Natural killer cell (primary cell): ENCODE measurements at regions not wholly inside any gene's neighbourhood (a gene's known extent, or its start where the extent isn't known, plus 50 kb on each side); places are given as distances from the start of the nearest gene placed in this dataset.

ENCODE experiments used
- ATAC-seq, 3 donors: fragments of 150-1000 bp in 2 of 3; fragments of 200-7000 bp in 1 of 3; cut with Tn5 transposase; 1 replicate in 1 of 3; 2 replicates in 2 of 3; pipeline ENCODE4 v1.10.0; 2021; ENCODE audit warnings: mild to moderate bottlenecking in 2 of 3, moderate library complexity in 2 of 3
- DNase-seq, 2 donors: peaks; one replicate each; pipeline versions ENCODE4 v3.0.0 to v3.0.0-alpha.2; 2013 to 2021; ENCODE audit warnings: mixed read lengths in 1 of 2
- H3K27ac ChIP-seq: one replicate; pipeline ENCODE4 v1.5.1; 2013; ENCODE audit warnings: mild to moderate bottlenecking, low read length
- H3K27me3 ChIP-seq: one replicate; pipeline ENCODE4 v1.6.1; 2013; ENCODE audit warnings: low read length; ENCODE audit not compliant: control insufficient read depth, insufficient read depth
- H3K36me3 ChIP-seq: one replicate; pipeline ENCODE4 v1.6.1; 2013; ENCODE audit warnings: low read length; ENCODE audit not compliant: control insufficient read depth, insufficient read depth
- H3K4me1 ChIP-seq: one replicate; pipeline ENCODE4 v1.6.1; 2013; ENCODE audit warnings: low read length; ENCODE audit not compliant: control insufficient read depth, insufficient read depth
- H3K4me3 ChIP-seq: one replicate; pipeline ENCODE4 v1.5.1; 2013; ENCODE audit warnings: low read length
- H3K9me3 ChIP-seq: one replicate; pipeline ENCODE4 v1.6.1; 2013; ENCODE audit warnings: low read length; ENCODE audit not compliant: control insufficient read depth, insufficient read depth
- H3K27ac Mint-ChIP-seq, 2 donors: one replicate each; pipeline ENCODE4 v1.8.0; 2022; ENCODE audit warnings: mild to moderate bottlenecking in 2 of 2, mixed read lengths in 2 of 2, moderate library complexity in 1 of 2
- H3K27me3 Mint-ChIP-seq, 2 donors: one replicate each; pipeline ENCODE4 v1.8.0; 2022; ENCODE audit warnings: low read depth in 2 of 2, mixed read lengths in 2 of 2
- H3K36me3 Mint-ChIP-seq: one replicate; pipeline ENCODE4 v1.8.0; 2022; ENCODE audit warnings: mixed read lengths
- H3K4me1 Mint-ChIP-seq, 2 donors: one replicate each; pipeline ENCODE4 v1.8.0; 2022; ENCODE audit warnings: mixed read lengths in 2 of 2
- H3K4me3 Mint-ChIP-seq: one replicate; pipeline ENCODE4 v1.8.0; 2022; ENCODE audit warnings: mild to moderate bottlenecking, moderate library complexity, mixed read lengths
- H3K9me3 Mint-ChIP-seq, 2 donors: one replicate each; pipeline ENCODE4 v1.8.0; 2022; ENCODE audit warnings: mixed read lengths in 2 of 2
- WGBS: methylation state at CpG from one replicate; pipeline ENCODE4 v1.1.7; 2013; ENCODE audit warnings: missing lambda C conversion rate; ENCODE audit not compliant: insufficient coverage; 5-methylcytosine and 5-hydroxymethylcytosine counted together
- intact Hi-C: fragments of 100-400 bp; cut with micrococcal nuclease; formaldehyde crosslinking; loops from one replicate; pipeline ENCODE4 v1.14.2; 2022
- TF ChIP-seq, protein P1 (sequence below): fragments of 200-600 bp; IDR thresholded peaks from one replicate; pipeline ENCODE4 v1.8.0; 2022; ENCODE audit warnings: antibody characterized with exemption

DNA sequence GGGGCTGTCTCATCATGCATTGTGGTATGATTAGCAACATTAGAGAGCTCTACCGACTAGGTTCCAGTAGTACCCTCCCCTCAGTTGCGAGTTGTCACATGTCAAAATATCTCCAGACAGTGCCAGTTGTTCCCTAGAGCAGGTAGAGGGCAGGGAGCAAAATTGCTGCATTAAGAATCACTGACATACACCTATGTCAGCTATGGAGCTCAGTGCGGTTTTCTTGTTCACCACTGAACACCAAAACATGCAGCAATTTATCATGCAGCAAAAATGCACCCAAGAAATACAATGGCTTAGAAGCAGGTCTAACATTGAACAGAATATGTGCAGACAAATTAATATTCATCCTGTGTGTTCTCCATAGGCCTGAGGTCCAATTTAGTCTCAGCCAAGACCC, 186.9 kb upstream of the STARD13 start:
- Mint-ChIP-seq H3K4me3 (no peak overlapping the region), H3K27me3 (no peaks in the 10 kb centered on the region), H3K4me1 (no peaks in the 10 kb centered on the region), H3K9me3 (peaks cover 0 to 3% of the 10 kb centered on the region in 2 donors), H3K27ac (no peak overlapping the region), H3K36me3 (no peaks in the 10 kb centered on the region)
- Histone ChIP-seq H3K36me3 (no peaks in the 10 kb centered on the region), H3K27me3 (no peaks in the 10 kb centered on the region), H3K27ac (no peak overlapping the region), H3K9me3 (peaks cover 3% of the 10 kb centered on the region), H3K4me3 (no peak overlapping the region), H3K4me1 (no peaks in the 10 kb centered on the region)
- intact Hi-C loops, result no loop called here
- 71% methylated on average over 3 of the region's 3 CpGs for WGBS
- TF ChIP-seq, protein P1, sequence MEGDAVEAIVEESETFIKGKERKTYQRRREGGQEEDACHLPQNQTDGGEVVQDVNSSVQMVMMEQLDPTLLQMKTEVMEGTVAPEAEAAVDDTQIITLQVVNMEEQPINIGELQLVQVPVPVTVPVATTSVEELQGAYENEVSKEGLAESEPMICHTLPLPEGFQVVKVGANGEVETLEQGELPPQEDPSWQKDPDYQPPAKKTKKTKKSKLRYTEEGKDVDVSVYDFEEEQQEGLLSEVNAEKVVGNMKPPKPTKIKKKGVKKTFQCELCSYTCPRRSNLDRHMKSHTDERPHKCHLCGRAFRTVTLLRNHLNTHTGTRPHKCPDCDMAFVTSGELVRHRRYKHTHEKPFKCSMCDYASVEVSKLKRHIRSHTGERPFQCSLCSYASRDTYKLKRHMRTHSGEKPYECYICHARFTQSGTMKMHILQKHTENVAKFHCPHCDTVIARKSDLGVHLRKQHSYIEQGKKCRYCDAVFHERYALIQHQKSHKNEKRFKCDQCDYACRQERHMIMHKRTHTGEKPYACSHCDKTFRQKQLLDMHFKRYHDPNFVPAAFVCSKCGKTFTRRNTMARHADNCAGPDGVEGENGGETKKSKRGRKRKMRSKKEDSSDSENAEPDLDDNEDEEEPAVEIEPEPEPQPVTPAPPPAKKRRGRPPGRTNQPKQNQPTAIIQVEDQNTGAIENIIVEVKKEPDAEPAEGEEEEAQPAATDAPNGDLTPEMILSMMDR, result no peak
- ATAC-seq, result no peak
- no peak for DNase-seq

GRCh38 chr13:33479105-33479504, 193.6 kb upstream of the STARD13 start:
- 95% methylated on average over 4 of the region's 4 CpGs for WGBS
- peaks cover 0 to 3% of the 10 kb centered on the region in 2 donors for H3K27me3 Mint-ChIP-seq
- DNase-seq, result no peak
- H3K4me3 Mint-ChIP-seq, result no peak overlapping the region
- no peaks in the 10 kb centered on the region for H3K36me3 Mint-ChIP-seq
- Histone ChIP-seq H3K9me3 (peaks cover 7% of the 10 kb centered on the region), H3K27ac (no peak overlapping the region), H3K4me1 (no peaks in the 10 kb centered on the region), H3K36me3 (no peaks in the 10 kb centered on the region), H3K4me3 (no peak overlapping the region), H3K27me3 (no peaks in the 10 kb centered on the region)
- TF ChIP-seq, protein P1, result no peak
- H3K9me3 Mint-ChIP-seq, result peaks cover 3 to 4% of the 10 kb centered on the region in 2 donors
- no peaks in the 10 kb centered on the region for H3K4me1 Mint-ChIP-seq
- intact Hi-C loops, result no loop called here
- H3K27ac Mint-ChIP-seq, result no peak overlapping the region
- no peak for ATAC-seq

DNA sequence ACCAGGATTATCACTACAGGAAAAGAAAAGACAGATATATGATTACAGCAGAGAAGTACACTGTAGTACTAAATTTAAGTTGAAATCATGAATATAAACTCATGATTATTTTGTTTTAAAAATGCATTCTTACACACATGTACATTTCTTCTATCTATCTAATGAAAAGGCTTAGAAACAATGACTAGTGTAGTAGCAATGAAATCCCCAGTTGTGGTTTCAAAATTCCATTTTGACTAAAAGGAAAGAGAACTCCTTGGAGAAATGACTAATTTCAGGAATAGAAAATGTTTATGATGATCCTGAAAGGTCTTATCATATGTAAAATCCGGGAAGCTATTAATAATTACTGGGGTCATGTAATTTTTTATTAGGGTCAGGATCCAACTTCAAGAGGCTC, 195.0 kb upstream of the STARD13 start:
- Mint-ChIP-seq H3K27ac (no peak overlapping the region), H3K9me3 (peaks cover 3 to 4% of the 10 kb centered on the region in 2 donors), H3K36me3 (no peaks in the 10 kb centered on the region), H3K27me3 (peaks cover 0 to 3% of the 10 kb centered on the region in 2 donors), H3K4me3 (no peak overlapping the region), H3K4me1 (no peaks in the 10 kb centered on the region)
- DNase-seq, result no peak
- intact Hi-C loops, result no loop called here
- H3K27ac ChIP-seq, result no peak overlapping the region
- H3K9me3 ChIP-seq, result peaks cover 7% of the 10 kb centered on the region
- WGBS, result 100% methylated on average over 1 of the region's 1 CpG
- TF ChIP-seq, protein P1, result no peak
- H3K36me3 ChIP-seq, result no peaks in the 10 kb centered on the region
- H3K4me3 ChIP-seq, result no peak overlapping the region
- H3K27me3 ChIP-seq, result no peaks in the 10 kb centered on the region
- H3K4me1 ChIP-seq, result no peaks in the 10 kb centered on the region
- ATAC-seq, result no peak

- no peaks in the 10 kb centered on the region for H3K27me3 ChIP-seq
- H3K27ac ChIP-seq, result no peak overlapping the region
- WGBS, result 87% methylated on average over 3 of the region's 3 CpGs
- peaks cover 3% of the 10 kb centered on the region for H3K9me3 ChIP-seq
- intact Hi-C loops, result no loop called here
- Mint-ChIP-seq H3K36me3 (no peaks in the 10 kb centered on the region), H3K9me3 (no peaks in the 10 kb centered on the region), H3K4me1 (peaks cover 0 to 6% of the 10 kb centered on the region in 2 donors), H3K4me3 (no peak overlapping the region), H3K27me3 (peaks cover 0 to 3% of the 10 kb centered on the region in 2 donors), H3K27ac (no peak overlapping the region)
- no peaks in the 10 kb centered on the region for H3K4me1 ChIP-seq
- TF ChIP-seq, protein P1, result no peak
- ATAC-seq (no peak), DNase-seq (no peak)
- H3K4me3 ChIP-seq, result no peak overlapping the region
- H3K36me3 ChIP-seq, result no peaks in the 10 kb centered on the region
These were observed 197.9 kb upstream of the STARD13 start for GRCh38 chr13:33483471-33483870.
